Ureter (tissue), 1 donor: ENCODE measurements at regions not wholly inside any gene's neighbourhood (a gene's known extent, or its start where the extent isn't known, plus 50 kb on each side); places are given as distances from the start of the nearest gene placed in this dataset.

Experiments used
- DNase-seq: peaks from one replicate; pipeline ENCODE4 v3.0.0-alpha.2; 2020; ENCODE audit warnings: low spot score
- donor health status: DM: yes; HTN: yes; CAD: no.

- no peak for DNase-seq
These were observed 78.1 kb upstream of the ZEB2 start for GRCh38 chr2:144597894-144598593.

- no peak for DNase-seq
These were observed 77.5 kb upstream of the ZEB2 start for GRCh38 chr2:144597388-144597787.

GRCh38 chr2:144596073-144596871, 76.4 kb upstream of the ZEB2 start:
- DNase-seq, result peak; percentile 46

- DNase-seq, result no peak
These were observed 75.8 kb upstream of the ZEB2 start for GRCh38 chr2:144595686-144596072.

GRCh38 chr2:144595279-144595678, 75.4 kb upstream of the ZEB2 start:
- no peak for DNase-seq

GRCh38 chr2:144593803-144594202, 73.9 kb upstream of the ZEB2 start:
- DNase-seq, result no peak

GRCh38 chr2:144592500-144593256, 72.8 kb upstream of the ZEB2 start:
- no peak for DNase-seq

- DNase-seq, result no peak
These were observed 67.4 kb upstream of the ZEB2 start for GRCh38 chr2:144587306-144587705.

- DNase-seq, result no peak
These were observed 66.6 kb upstream of the ZEB2 start for GRCh38 chr2:144586476-144586875.

GRCh38 chr2:144583741-144584453, 64.0 kb upstream of the ZEB2 start:
- DNase-seq, result no peak

GRCh38 chr2:144583381-144583729, 63.4 kb upstream of the ZEB2 start:
- DNase-seq, result no peak

- no peak for DNase-seq
These were observed 62.9 kb upstream of the ZEB2 start for GRCh38 chr2:144582651-144583380.

- no peak for DNase-seq
These were observed 60.7 kb upstream of the ZEB2 start for GRCh38 chr2:144580521-144581161.

- DNase-seq, result no peak
These were observed 59.6 kb upstream of the ZEB2 start for GRCh38 chr2:144579556-144579955.

GRCh38 chr2:144578099-144578498, 58.2 kb upstream of the ZEB2 start:
- DNase-seq, result no peak

GRCh38 chr2:144572977-144573376, 53.1 kb upstream of the ZEB2 start:
- no peak for DNase-seq

- no peak for DNase-seq
These were observed 51.9 kb upstream of the ZEB2 start for GRCh38 chr2:144571770-144572169.

GRCh38 chr2:144570566-144570965, 50.6 kb upstream of the ZEB2 start:
- no peak for DNase-seq
